ENCODE measurements at regions not wholly inside any gene's neighbourhood (a gene's known extent, or its start where the extent isn't known, plus 50 kb on each side); places are given as distances from the start of the nearest gene placed in this dataset.

DNA sequence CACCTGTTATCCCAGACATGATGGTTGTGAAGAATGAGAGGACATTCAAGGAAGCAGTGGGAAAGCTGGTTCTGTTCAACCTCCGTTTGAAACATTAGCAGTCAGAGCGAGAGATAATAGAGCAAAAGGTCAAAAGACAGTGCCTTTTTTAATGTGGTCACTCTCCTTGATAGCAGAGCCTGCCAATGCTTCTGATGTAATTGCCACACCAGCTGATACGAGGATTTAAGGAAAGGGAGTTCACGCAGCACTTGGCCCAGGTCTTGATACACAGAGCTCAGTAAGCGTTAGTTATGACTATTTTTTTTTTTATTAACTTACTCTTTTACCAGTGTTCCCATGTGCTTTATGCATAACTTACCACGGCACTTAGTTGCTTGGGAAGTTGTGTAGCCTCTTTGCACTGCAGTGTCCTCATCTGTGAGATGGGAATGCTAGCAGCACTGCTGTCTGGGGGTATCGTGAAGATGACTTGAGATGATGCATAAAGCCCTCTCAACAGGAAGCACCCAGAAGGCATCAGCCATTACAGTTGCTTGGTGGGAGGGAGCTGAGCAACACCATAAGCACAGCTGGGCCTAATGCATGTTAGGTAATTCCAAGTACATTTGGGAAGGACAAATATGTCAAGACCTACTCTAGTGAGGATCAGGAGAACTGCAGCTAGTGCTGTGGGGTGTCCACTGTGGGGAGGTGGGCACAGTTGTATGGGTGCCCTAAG lies 123.3 kb upstream of the RASGRP1 start:
- CTCF ChIA-PET = interaction anchor here (0.7 to 11.2 kb wide), 21 partner anchors 13 to 410 kb away, joined by 3 to 295 read pairs (median 4); partner anchors contain the start of genes FAM98B and RASGRP1
- H3K36me3 Mint-ChIP-seq = peaks cover 0 to 12% (median 0%) of the 10 kb centered on the region in 5 donors
- peaks cover 77 to 80% of the 10 kb centered on the region in 2 donors for H3K4me1 ChIP-seq (ENCODE audit: control insufficient read depth in 2 of 2, insufficient read depth in 2 of 2, low read length in 2 of 2)
- peak overlapping the region; percentile 74 for H3K27ac ChIP-seq (ENCODE audit: low read depth, low read length)
- H3K27me3 Mint-ChIP-seq = no peaks in the 10 kb centered on the region
- peak overlapping the region; percentile 35 to 73 (median 70) for H3K4me3 Mint-ChIP-seq
- H3K9me3 ChIP-seq (ENCODE audit: control insufficient read depth in 2 of 3, low read length in 3 of 3) = no peaks in the 10 kb centered on the region
- ATAC-seq = no peak
- no peaks in the 10 kb centered on the region for H3K27me3 ChIP-seq (ENCODE audit: control insufficient read depth in 2 of 2, insufficient read depth in 2 of 2, low read length in 2 of 2)
- no peak for DNase-seq
- peak overlapping the region; percentile 86 to 99 (median 95) for H3K27ac Mint-ChIP-seq
- peak overlapping the region; percentile 21 for H3K4me3 ChIP-seq (ENCODE audit: low read length)
- H3K4me1 Mint-ChIP-seq = peaks cover 62 to 92% (median 85%) of the 10 kb centered on the region in 7 donors
- intact Hi-C loops (cut with micrococcal nuclease) = loop anchor here (1.0 to 10.0 kb wide), 2 partner anchors 53 to 77 kb away; no protein-coding TSS in a partner anchor
- H3K9me3 Mint-ChIP-seq = peaks cover 0 to 3% (median 0%) of the 10 kb centered on the region in 11 donors
- POLR2A ChIA-PET = interaction anchor here (0.9 to 10.9 kb wide), 16 partner anchors 10 to 233 kb away, joined by 3 to 260 read pairs (median 9); partner anchors contain the start of genes FAM98B and RASGRP1
- no peaks in the 10 kb centered on the region for H3K36me3 ChIP-seq (ENCODE audit: control insufficient read depth in 2 of 3, insufficient read depth in 3 of 3, low read length in 3 of 3)

DNA sequence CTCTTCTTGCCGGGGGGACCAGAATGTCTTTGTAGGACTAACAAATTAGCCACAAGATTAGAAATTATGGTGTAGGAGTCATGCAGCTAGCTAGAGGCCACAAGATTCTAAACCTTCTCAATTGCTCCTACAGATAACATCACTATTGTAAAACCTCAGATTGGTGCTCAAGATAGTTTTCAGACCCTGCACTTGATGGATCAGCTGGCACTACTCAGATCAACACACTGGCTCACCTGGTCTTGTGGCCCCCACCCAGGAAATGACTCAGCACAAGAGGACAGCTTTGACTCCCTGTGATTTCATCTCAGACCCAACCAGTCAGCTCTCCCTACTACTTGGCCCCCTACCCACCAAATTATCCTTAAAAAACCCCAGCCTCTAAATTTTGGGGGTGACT lies 124.1 kb upstream of the RASGRP1 start:
- H3K36me3 ChIP-seq (ENCODE audit: control insufficient read depth in 2 of 3, insufficient read depth in 3 of 3, low read length in 3 of 3) = no peaks in the 10 kb centered on the region
- ChIA-PET POLR2A (interaction anchor here (0.7 to 10.9 kb wide), 15 partner anchors 9 to 234 kb away, joined by 3 to 260 read pairs (median 5); partner anchors contain the start of genes FAM98B and RASGRP1), CTCF (interaction anchor here (0.8 to 11.2 kb wide), 16 partner anchors 12 to 248 kb away, joined by 3 to 295 read pairs (median 14); partner anchors contain the start of genes FAM98B and RASGRP1)
- H3K4me3 ChIP-seq (ENCODE audit: low read length) = peak overlapping the region; percentile 21
- Mint-ChIP-seq H3K4me1 (peaks cover 59 to 86% (median 77%) of the 10 kb centered on the region in 7 donors), H3K27me3 (no peaks in the 10 kb centered on the region), H3K4me3 (peak overlapping the region; percentile 12 to 73 (median 66)), H3K9me3 (peaks cover 0 to 3% (median 0%) of the 10 kb centered on the region in 11 donors), H3K36me3 (peaks cover 0 to 12% (median 0%) of the 10 kb centered on the region in 5 donors), H3K27ac (peak overlapping the region; percentile 71 to 99 (median 95))
- DNase-seq (peak in 3 of 9 donors; percentile 37 to 63 (median 54)), ATAC-seq (peak; percentile 12)
- H3K9me3 ChIP-seq (ENCODE audit: control insufficient read depth in 2 of 3, low read length in 3 of 3) = no peaks in the 10 kb centered on the region
- H3K27me3 ChIP-seq (ENCODE audit: control insufficient read depth in 2 of 2, insufficient read depth in 2 of 2, low read length in 2 of 2) = no peaks in the 10 kb centered on the region
- intact Hi-C loops (cut with micrococcal nuclease) = loop anchor here (1.0 to 10.0 kb wide), 2 partner anchors 54 to 77 kb away; no protein-coding TSS in a partner anchor
- H3K4me1 ChIP-seq (ENCODE audit: control insufficient read depth in 2 of 2, insufficient read depth in 2 of 2, low read length in 2 of 2) = peaks cover 69 to 72% of the 10 kb centered on the region in 2 donors
- H3K27ac ChIP-seq (ENCODE audit: low read depth, low read length) = peak overlapping the region; percentile 44

DNA sequence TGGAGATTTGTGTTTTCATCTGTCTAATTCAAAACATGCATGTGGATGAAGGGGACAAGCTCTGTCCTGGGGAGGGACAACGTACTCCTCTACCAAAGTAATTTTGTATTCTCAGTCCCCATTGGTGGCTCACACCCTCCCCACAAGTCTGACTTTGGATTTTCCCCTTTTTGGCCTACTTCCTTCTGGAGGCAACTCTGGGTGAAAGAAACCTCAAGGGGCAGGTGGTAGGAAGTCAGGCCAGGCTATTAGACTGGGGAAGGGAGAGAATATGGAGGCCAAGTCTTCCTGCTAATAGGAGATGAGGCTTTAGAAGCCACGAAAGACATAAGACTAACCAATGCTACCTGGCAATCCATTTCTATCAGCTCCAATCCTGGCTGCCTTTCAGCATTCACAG lies 124.9 kb upstream of the RASGRP1 start:
- H3K27me3 Mint-ChIP-seq = no peaks in the 10 kb centered on the region
- ChIA-PET POLR2A (interaction anchor here (0.6 to 10.9 kb wide), 18 partner anchors 8 to 236 kb away, joined by 3 to 260 read pairs (median 6); partner anchors contain the start of genes FAM98B and RASGRP1), CTCF (interaction anchor here (0.7 to 11.2 kb wide), 26 partner anchors 11 to 249 kb away, joined by 3 to 295 read pairs (median 5); partner anchors contain the start of genes FAM98B and RASGRP1)
- Histone ChIP-seq H3K4me1 (ENCODE audit: control insufficient read depth in 2 of 2, insufficient read depth in 2 of 2, low read length in 2 of 2) (peaks cover 63 to 64% of the 10 kb centered on the region in 2 donors), H3K27ac (ENCODE audit: low read depth, low read length) (peak overlapping the region; percentile 44), H3K27me3 (ENCODE audit: control insufficient read depth in 2 of 2, insufficient read depth in 2 of 2, low read length in 2 of 2) (no peaks in the 10 kb centered on the region), H3K36me3 (ENCODE audit: control insufficient read depth in 2 of 3, insufficient read depth in 3 of 3, low read length in 3 of 3) (no peaks in the 10 kb centered on the region), H3K4me3 (ENCODE audit: low read length) (peak overlapping the region; percentile 2), H3K9me3 (ENCODE audit: control insufficient read depth in 2 of 3, low read length in 3 of 3) (no peaks in the 10 kb centered on the region)
- intact Hi-C loops (cut with micrococcal nuclease) = loop anchor here in 1 of 2 donors (10.0 kb wide), 1 partner anchor 55 kb away; no protein-coding TSS in a partner anchor
- peak overlapping the region; percentile 60 to 99 (median 95) for H3K27ac Mint-ChIP-seq
- H3K4me1 Mint-ChIP-seq = peaks cover 56 to 85% (median 71%) of the 10 kb centered on the region in 7 donors
- no peak for ATAC-seq
- peak overlapping the region in 9 of 10 donors; percentile 51 to 73 (median 67) for H3K4me3 Mint-ChIP-seq
- peaks cover 0 to 6% (median 0%) of the 10 kb centered on the region in 11 donors for H3K9me3 Mint-ChIP-seq
- H3K36me3 Mint-ChIP-seq = peaks cover 0 to 17% (median 0%) of the 10 kb centered on the region in 5 donors
- DNase-seq = no peak

DNA sequence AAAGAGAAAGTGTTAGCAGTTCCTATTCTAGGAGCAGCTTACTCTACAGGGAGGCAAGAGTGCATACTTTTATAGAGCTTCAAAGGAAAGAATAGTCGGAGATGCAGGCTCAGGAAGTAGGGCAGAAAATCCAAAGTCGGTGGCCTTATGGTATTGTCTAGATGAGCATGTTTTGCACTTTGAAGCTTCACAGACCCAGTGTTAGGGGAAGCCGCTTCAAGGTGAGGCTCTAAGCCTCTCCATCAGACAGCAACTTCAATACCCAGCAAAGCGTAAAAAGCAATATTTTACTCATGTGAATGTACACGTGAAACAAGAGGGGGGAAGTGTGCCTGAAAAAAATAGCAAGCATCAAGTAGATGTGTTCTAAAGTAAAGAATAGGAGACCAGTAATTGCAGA lies 125.6 kb upstream of the RASGRP1 start:
- Histone ChIP-seq H3K27ac (ENCODE audit: low read depth, low read length) (peak overlapping the region; percentile 44), H3K9me3 (ENCODE audit: control insufficient read depth in 2 of 3, low read length in 3 of 3) (no peaks in the 10 kb centered on the region), H3K4me1 (ENCODE audit: control insufficient read depth in 2 of 2, insufficient read depth in 2 of 2, low read length in 2 of 2) (peaks cover 57 to 63% of the 10 kb centered on the region in 2 donors), H3K27me3 (ENCODE audit: control insufficient read depth in 2 of 2, insufficient read depth in 2 of 2, low read length in 2 of 2) (no peaks in the 10 kb centered on the region), H3K4me3 (ENCODE audit: low read length) (peak overlapping the region; percentile 5), H3K36me3 (ENCODE audit: control insufficient read depth in 2 of 3, insufficient read depth in 3 of 3, low read length in 3 of 3) (no peaks in the 10 kb centered on the region)
- H3K4me3 Mint-ChIP-seq = peak overlapping the region; percentile 46 to 73 (median 66)
- DNase-seq (peak in 6 of 9 donors; percentile 31 to 62 (median 50)), ATAC-seq (peak; percentile 17)
- intact Hi-C loops (cut with micrococcal nuclease) = loop anchor here (1.0 to 10.0 kb wide), 6 partner anchors 9 to 435 kb away; partner anchors contain the start of genes RASGRP1 (in 1 of the 2) and SPRED1 (in 1 of the 2)
- H3K9me3 Mint-ChIP-seq = peaks cover 0 to 6% (median 0%) of the 10 kb centered on the region in 11 donors
- POLR2A ChIA-PET = interaction anchor here (0.6 to 10.9 kb wide), 20 partner anchors 9 to 236 kb away, joined by 3 to 260 read pairs (median 5); partner anchors contain the start of genes FAM98B and RASGRP1
- H3K27me3 Mint-ChIP-seq = no peaks in the 10 kb centered on the region
- H3K27ac Mint-ChIP-seq = peak overlapping the region; percentile 60 to 99 (median 95)
- peaks cover 0 to 17% (median 0%) of the 10 kb centered on the region in 5 donors for H3K36me3 Mint-ChIP-seq
- CTCF ChIA-PET = interaction anchor here (0.6 to 11.2 kb wide), 43 partner anchors 8 to 250 kb away, joined by 3 to 295 read pairs (median 5); partner anchors contain the start of genes FAM98B and RASGRP1
- peaks cover 53 to 86% (median 68%) of the 10 kb centered on the region in 7 donors for H3K4me1 Mint-ChIP-seq

DNA sequence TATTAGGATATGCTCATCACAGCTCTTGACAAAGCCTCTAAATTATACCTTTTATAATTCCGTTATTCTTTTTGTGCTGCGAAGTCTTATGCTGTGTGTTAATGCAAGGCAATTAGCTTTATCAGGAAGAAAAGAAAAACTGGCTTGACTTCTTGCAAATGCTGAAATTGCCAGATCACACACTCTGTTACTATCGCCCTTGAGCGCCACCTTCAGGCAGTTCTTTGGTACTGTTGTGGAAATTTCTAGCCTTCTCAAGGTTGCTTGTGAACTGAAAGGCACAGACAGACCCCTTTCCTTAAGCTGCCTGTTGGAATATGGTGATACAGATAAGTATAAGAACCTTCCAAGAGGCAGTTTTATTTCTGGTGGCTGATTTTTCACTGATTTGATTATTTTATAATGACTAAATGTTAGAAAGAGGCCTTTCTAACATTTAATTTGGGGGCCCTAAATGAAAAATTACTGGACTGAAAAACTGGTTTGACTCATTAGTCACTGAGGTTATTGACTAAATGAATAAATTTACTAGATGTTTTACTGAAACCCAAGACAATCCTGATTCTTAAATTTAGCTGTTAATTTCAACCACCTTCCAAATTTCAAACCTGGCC lies 126.2 kb upstream of the RASGRP1 start:
- Mint-ChIP-seq H3K36me3 (peaks cover 0 to 17% (median 0%) of the 10 kb centered on the region in 5 donors), H3K27ac (peak overlapping the region; percentile 18 to 99 (median 95)), H3K4me3 (peak overlapping the region in 7 of 10 donors; percentile 46 to 73 (median 69)), H3K4me1 (peaks cover 48 to 87% (median 66%) of the 10 kb centered on the region in 7 donors), H3K27me3 (no peaks in the 10 kb centered on the region), H3K9me3 (peaks cover 0 to 6% (median 0%) of the 10 kb centered on the region in 11 donors)
- Histone ChIP-seq H3K27ac (ENCODE audit: low read depth, low read length) (peak overlapping the region; percentile 44), H3K4me3 (ENCODE audit: low read length) (no peak overlapping the region), H3K27me3 (ENCODE audit: control insufficient read depth in 2 of 2, insufficient read depth in 2 of 2, low read length in 2 of 2) (no peaks in the 10 kb centered on the region), H3K9me3 (ENCODE audit: control insufficient read depth in 2 of 3, low read length in 3 of 3) (no peaks in the 10 kb centered on the region), H3K4me1 (ENCODE audit: control insufficient read depth in 2 of 2, insufficient read depth in 2 of 2, low read length in 2 of 2) (peaks cover 53 to 63% of the 10 kb centered on the region in 2 donors), H3K36me3 (ENCODE audit: control insufficient read depth in 2 of 3, insufficient read depth in 3 of 3, low read length in 3 of 3) (no peaks in the 10 kb centered on the region)
- DNase-seq (peak; percentile 60 to 87 (median 80)), ATAC-seq (peak; percentile 68)
- POLR2A ChIA-PET = interaction anchor here (0.6 to 10.9 kb wide), 21 partner anchors 9 to 237 kb away, joined by 3 to 260 read pairs (median 5); partner anchors contain the start of genes FAM98B and RASGRP1
- intact Hi-C loops (cut with micrococcal nuclease) = loop anchor here (1.0 to 10.0 kb wide), 6 partner anchors 8 to 436 kb away; partner anchors contain the start of genes RASGRP1 (in 1 of the 2) and SPRED1 (in 1 of the 2)
- CTCF ChIA-PET = interaction anchor here (0.6 to 11.2 kb wide), 46 partner anchors 8 to 930 kb away, joined by 3 to 295 read pairs (median 5); partner anchors contain the start of genes FAM98B and RASGRP1
